H9 (cell line): ENCODE measurements at regions not wholly inside any gene's neighbourhood (a gene's known extent, or its start where the extent isn't known, plus 50 kb on each side); places are given as distances from the start of the nearest gene placed in this dataset.

ENCODE experiments used
- DNase-seq: peaks from one replicate; pipeline ENCODE4 v3.0.0-alpha.2; 2017
- H2AFZ ChIP-seq: one replicate; pipeline ENCODE4 v1.6.1; 2013; ENCODE audit warnings: mild to moderate bottlenecking, low read length, control low read depth, moderate library complexity
- H2AK5ac ChIP-seq: 2 replicates; pipeline ENCODE4 v1.6.1; 2013; ENCODE audit warnings: low read length, control low read depth, mixed read lengths; ENCODE audit not compliant: insufficient read length
- H2BK120ac ChIP-seq: one replicate; pipeline ENCODE4 v1.6.1; 2013; ENCODE audit warnings: low read depth, mild to moderate bottlenecking, low read length, control low read depth, inconsistent platforms; ENCODE audit not compliant: poor library complexity, severe bottlenecking
- H2BK12ac ChIP-seq: 2 replicates; pipeline ENCODE4 v1.6.1; 2013; ENCODE audit warnings: low read length, control low read depth, mixed read lengths, low read depth; ENCODE audit not compliant: insufficient read length
- H2BK15ac ChIP-seq: 2 replicates; pipeline ENCODE4 v1.6.1; 2013; ENCODE audit warnings: low read depth, low read length, control low read depth
- H2BK20ac ChIP-seq: one replicate; pipeline ENCODE4 v1.6.1; 2013; ENCODE audit warnings: low read depth, mild to moderate bottlenecking, low read length, control low read depth, inconsistent platforms; ENCODE audit not compliant: poor library complexity, severe bottlenecking
- H2BK5ac ChIP-seq: 2 replicates; pipeline ENCODE4 v1.6.1; 2013; ENCODE audit warnings: low read length, control low read depth, mixed read lengths; ENCODE audit not compliant: insufficient read length
- H3K14ac ChIP-seq: 2 replicates; pipeline ENCODE4 v1.6.1; 2013; ENCODE audit warnings: low read length, control low read depth; ENCODE audit not compliant: insufficient read depth
- H3K18ac ChIP-seq: 2 replicates; pipeline ENCODE4 v1.6.1; 2013; ENCODE audit warnings: low read depth, mild to moderate bottlenecking, mixed read lengths, low read length, control low read depth; ENCODE audit not compliant: insufficient read length
- H3K23ac ChIP-seq: 2 replicates; pipeline ENCODE4 v1.6.1; 2013; ENCODE audit warnings: low read length, control low read depth, mixed read lengths, low read depth; ENCODE audit not compliant: insufficient read length
- H3K23me2 ChIP-seq: 2 replicates; pipeline ENCODE4 v1.6.1; 2013; ENCODE audit warnings: low read depth, mild to moderate bottlenecking, mixed read lengths, low read length, control low read depth; ENCODE audit not compliant: insufficient read length, poor library complexity, severe bottlenecking
- H3K27ac ChIP-seq: 2 replicates; pipeline ENCODE4 v1.5.1; 2013; ENCODE audit warnings: low read length, control low read depth, mixed read lengths, low read depth; ENCODE audit not compliant: insufficient read length
- H3K27me3 ChIP-seq: 2 replicates; pipeline ENCODE4 v1.6.1; 2013; ENCODE audit warnings: low read length, control low read depth, inconsistent platforms; ENCODE audit not compliant: insufficient read depth
- H3K4ac ChIP-seq: 2 replicates; pipeline ENCODE4 v1.6.1; 2013; ENCODE audit warnings: low read depth, mild to moderate bottlenecking, control low read depth, inconsistent platforms, low read length, moderate library complexity
- H3K4me1 ChIP-seq: 2 replicates; pipeline ENCODE4 v1.6.1; 2013; ENCODE audit warnings: low read length, control low read depth, inconsistent platforms; ENCODE audit not compliant: insufficient read depth
- H3K4me2 ChIP-seq: 2 replicates; pipeline ENCODE4 v1.6.1; 2013; ENCODE audit warnings: low read length, control low read depth, mixed read lengths; ENCODE audit not compliant: insufficient read length, insufficient read depth
- H3K56ac ChIP-seq: 2 replicates; pipeline ENCODE4 v1.6.1; 2013; ENCODE audit warnings: low read depth, mild to moderate bottlenecking, mixed read lengths, low read length, control low read depth; ENCODE audit not compliant: insufficient read length
- H3K79me1 ChIP-seq: 2 replicates; pipeline ENCODE4 v1.6.1; 2013; ENCODE audit warnings: low read depth, mild to moderate bottlenecking, moderate library complexity, low read length, control low read depth, inconsistent platforms; ENCODE audit not compliant: insufficient read depth, poor library complexity, severe bottlenecking
- H3K79me2 ChIP-seq: 2 replicates; pipeline ENCODE4 v1.6.1; 2013; ENCODE audit warnings: low read length, control low read depth, inconsistent platforms; ENCODE audit not compliant: insufficient read depth
- H3K9ac ChIP-seq: 2 replicates; pipeline ENCODE4 v1.6.1; 2013; ENCODE audit warnings: low read length, control low read depth, mixed read lengths; ENCODE audit not compliant: insufficient read length; ENCODE audit errors: extremely low read depth
- H3K9me3 ChIP-seq: one replicate; pipeline ENCODE4 v1.6.1; 2013; ENCODE audit warnings: low read depth, low read length, inconsistent platforms; ENCODE audit not compliant: control insufficient read depth
- H3T11ph ChIP-seq: one replicate; pipeline ENCODE4 v1.6.1; 2013; ENCODE audit warnings: mild to moderate bottlenecking, low read length, control low read depth, inconsistent platforms
- H4K20me1 ChIP-seq: one replicate; pipeline ENCODE4 v1.6.1; 2013; ENCODE audit not compliant: control insufficient read depth, insufficient read length, insufficient read depth
- H4K5ac ChIP-seq: 2 replicates; pipeline ENCODE4 v1.6.1; 2013; ENCODE audit warnings: low read depth, mild to moderate bottlenecking, mixed read lengths, low read length, control low read depth; ENCODE audit not compliant: insufficient read length
- H4K8ac ChIP-seq: replicated peaks from 2 replicates; pipeline ENCODE4 v1.6.1; 2013; ENCODE audit warnings: low read length, control low read depth, mixed read lengths, low read depth; ENCODE audit not compliant: insufficient read length
- H4K91ac ChIP-seq: 2 replicates; pipeline ENCODE4 v1.6.1; 2013; ENCODE audit warnings: low read depth, mild to moderate bottlenecking, moderate library complexity, mixed read lengths, low read length, control low read depth; ENCODE audit not compliant: insufficient read length
- H3K27ac Mint-ChIP-seq, 3 experiments: 2 replicates in 2 of 3; 3 replicates in 1 of 3; pipeline ENCODE4 v1.8.0; 2020 to 2021; ENCODE audit warnings: mixed read lengths in 3 of 3, mild to moderate bottlenecking in 1 of 3, moderate library complexity in 1 of 3
- H3K27me3 Mint-ChIP-seq: 2 replicates; pipeline ENCODE4 v1.8.0; 2021; ENCODE audit warnings: low read depth, mild to moderate bottlenecking, moderate library complexity, mixed read lengths
- H3K36me3 Mint-ChIP-seq, 3 experiments: 2 replicates in 2 of 3; 3 replicates in 1 of 3; pipeline ENCODE4 v1.8.0; 2020 to 2021; ENCODE audit warnings: low read depth in 3 of 3, mixed read lengths in 3 of 3; ENCODE audit not compliant: insufficient read depth in 1 of 3
- H3K4me1 Mint-ChIP-seq, 2 experiments: 2 replicates each; pipeline ENCODE4 v1.8.0; 2020; ENCODE audit warnings: mixed read lengths in 2 of 2
- H3K4me3 Mint-ChIP-seq, 2 experiments: 2 replicates in 1 of 2; 3 replicates in 1 of 2; pipeline ENCODE4 v1.8.0; 2020 to 2021; ENCODE audit warnings: mild to moderate bottlenecking in 2 of 2, mixed read lengths in 2 of 2, moderate library complexity in 1 of 2
- H3K9me3 Mint-ChIP-seq, 2 experiments: 2 replicates in 1 of 2; 3 replicates in 1 of 2; pipeline ENCODE4 v1.8.0; 2020; ENCODE audit warnings: mild to moderate bottlenecking in 2 of 2, mixed read lengths in 2 of 2, moderate library complexity in 1 of 2
- CTCF ChIP-seq: fragments of 200-600 bp; sonication (generic); conservative IDR thresholded peaks from 3 replicates; pipeline ENCODE4 v1.8.0; 2021; ENCODE audit warnings: antibody characterized with exemption, mild to moderate bottlenecking
- WGBS: extraction: QIAGEN DNeasy Blood & Tissue Kit; methylation state at CpG from one replicate; pipeline ENCODE4 v1.1.7; 2013; ENCODE audit warnings: missing lambda C conversion rate, low lambda C conversion rate, mixed read lengths; ENCODE audit not compliant: insufficient read length; ENCODE audit errors: extremely low coverage; 5-methylcytosine and 5-hydroxymethylcytosine counted together

GRCh38 chr3:132964266-132964665 lies 73.9 kb upstream of the TMEM108 start:
- Histone ChIP-seq H2BK15ac (no peak overlapping the region), H3K23me2 (no peaks in the 10 kb centered on the region), H2BK12ac (no peak overlapping the region), H3K14ac (no peak overlapping the region), H2AFZ (no peak overlapping the region), H3K23ac (no peak overlapping the region), H2BK20ac (no peak overlapping the region), H4K20me1 (no peaks in the 10 kb centered on the region), H3K9me3 (no peaks in the 10 kb centered on the region), H3K9ac (no peak overlapping the region), H3K18ac (no peak overlapping the region), H3K27me3 (no peaks in the 10 kb centered on the region), H3T11ph (no peak overlapping the region), H3K4ac (no peak overlapping the region), H3K79me2 (no peaks in the 10 kb centered on the region), H2BK120ac (no peak overlapping the region), H4K91ac (no peak overlapping the region), H3K27ac (no peak overlapping the region), H3K79me1 (no peaks in the 10 kb centered on the region), H2AK5ac (no peak overlapping the region), H4K8ac (no peak overlapping the region), H3K56ac (no peak overlapping the region), H3K4me2 (no peak overlapping the region), H2BK5ac (no peak overlapping the region), H4K5ac (no peak overlapping the region), H3K4me1 (no peaks in the 10 kb centered on the region)
- Mint-ChIP-seq H3K4me1 (no peaks in the 10 kb centered on the region), H3K9me3 (no peaks in the 10 kb centered on the region), H3K4me3 (no peak overlapping the region), H3K27ac (no peak overlapping the region), H3K27me3 (peaks cover 8% of the 10 kb centered on the region), H3K36me3 (no peaks in the 10 kb centered on the region)
- WGBS: no CpG with 5 or more reads among the region's 3 CpGs
- no peak for TF ChIP-seq CTCF
- no peak for DNase-seq
